ENCODE measurements at regions not wholly inside any gene's neighbourhood (a gene's known extent, or its start where the extent isn't known, plus 50 kb on each side); places are given as distances from the start of the nearest gene placed in this dataset.

GRCh38 chr3:66128623-66129022 is 89.9 kb upstream of the MAGI1 start:
- no peak for DNase-seq

GRCh38 chr3:66121318-66121717 is 82.6 kb upstream of the MAGI1 start:
- DNase-seq = no peak

- no peak for DNase-seq
These were observed 77.3 kb upstream of the MAGI1 start for GRCh38 chr3:66115858-66116654.

GRCh38 chr3:66113542-66113941 is 74.8 kb upstream of the MAGI1 start:
- no peak for DNase-seq

GRCh38 chr3:66110840-66111239 is 72.1 kb upstream of the MAGI1 start:
- no peak for DNase-seq

GRCh38 chr3:66107855-66108254 is 69.1 kb upstream of the MAGI1 start:
- DNase-seq = no peak

- no peak for DNase-seq
These were observed 68.1 kb upstream of the MAGI1 start for GRCh38 chr3:66106788-66107187.

- DNase-seq = no peak
These were observed 65.8 kb upstream of the MAGI1 start for GRCh38 chr3:66104535-66104934.

GRCh38 chr3:66103729-66104128 is 65.0 kb upstream of the MAGI1 start:
- no peak for DNase-seq

- DNase-seq = no peak
These were observed 63.2 kb upstream of the MAGI1 start for GRCh38 chr3:66101901-66102300.

GRCh38 chr3:66099541-66100065 is 60.9 kb upstream of the MAGI1 start:
- no peak for DNase-seq

- no peak for DNase-seq
These were observed 59.7 kb upstream of the MAGI1 start for GRCh38 chr3:66098436-66098835.

- no peak for DNase-seq
These were observed 58.9 kb upstream of the MAGI1 start for GRCh38 chr3:66097647-66098046.

- no peak for DNase-seq
These were observed 56.7 kb upstream of the MAGI1 start for GRCh38 chr3:66095295-66096001.

- DNase-seq = no peak
These were observed 55.3 kb upstream of the MAGI1 start for GRCh38 chr3:66093981-66094380.

GRCh38 chr3:66092175-66092995 is 53.7 kb upstream of the MAGI1 start:
- DNase-seq = no peak

Data from NCI-H2081 (cell line).